NCI-H1092 (cell line): ENCODE measurements at regions not wholly inside any gene's neighbourhood (a gene's known extent, or its start where the extent isn't known, plus 50 kb on each side); places are given as distances from the start of the nearest gene placed in this dataset.
"Not testable (repeated sequence)": the region's sequence is repeated elsewhere in the genome, so short reads cannot be mapped to it uniquely, and the experiment has no call there.

Source experiments
- DNase-seq: peaks from one replicate; lab custom pipeline; 2025; lab: John Stamatoyannopoulos, UW

DNA sequence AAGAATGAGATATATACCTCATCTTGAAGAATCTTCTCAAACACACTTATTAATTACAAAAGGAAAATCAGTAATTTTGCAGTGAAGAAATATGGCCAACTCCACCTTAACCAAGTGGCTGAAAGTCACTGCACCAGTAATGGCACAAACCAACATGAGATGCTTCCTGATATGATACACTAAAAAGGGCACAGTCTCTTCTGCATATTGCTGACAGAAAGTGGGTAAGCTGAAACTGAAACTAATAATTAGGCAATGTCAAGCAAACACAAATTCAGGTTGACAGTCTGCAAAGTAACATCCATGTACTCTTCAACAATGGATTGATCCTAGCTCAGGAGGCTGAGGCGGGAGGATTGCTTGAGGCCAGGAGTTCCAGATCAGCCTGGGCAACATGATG is 56.1 kb downstream of the ZNF22 start:
- DNase-seq: not testable (repeated sequence)

DNA sequence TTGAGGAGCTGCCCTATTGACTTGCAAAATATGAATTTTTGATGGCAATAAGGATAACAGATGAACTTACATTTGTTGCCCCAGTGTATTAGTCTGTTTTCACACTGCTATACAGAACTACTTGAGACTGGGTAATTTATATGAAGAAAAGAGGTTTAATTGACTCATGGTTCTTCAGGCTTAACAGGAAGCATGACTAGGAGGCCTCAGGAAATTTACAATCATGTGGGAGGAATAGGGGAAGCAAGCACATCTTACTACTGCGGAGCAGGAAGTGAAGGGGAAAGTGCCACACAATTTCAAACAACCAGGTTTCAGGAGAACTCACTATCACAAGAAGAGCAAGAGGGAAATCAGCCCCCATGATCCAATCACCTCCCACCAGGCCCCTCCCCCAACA is 57.9 kb downstream of the ZNF22 start:
- DNase-seq: no peak

DNA sequence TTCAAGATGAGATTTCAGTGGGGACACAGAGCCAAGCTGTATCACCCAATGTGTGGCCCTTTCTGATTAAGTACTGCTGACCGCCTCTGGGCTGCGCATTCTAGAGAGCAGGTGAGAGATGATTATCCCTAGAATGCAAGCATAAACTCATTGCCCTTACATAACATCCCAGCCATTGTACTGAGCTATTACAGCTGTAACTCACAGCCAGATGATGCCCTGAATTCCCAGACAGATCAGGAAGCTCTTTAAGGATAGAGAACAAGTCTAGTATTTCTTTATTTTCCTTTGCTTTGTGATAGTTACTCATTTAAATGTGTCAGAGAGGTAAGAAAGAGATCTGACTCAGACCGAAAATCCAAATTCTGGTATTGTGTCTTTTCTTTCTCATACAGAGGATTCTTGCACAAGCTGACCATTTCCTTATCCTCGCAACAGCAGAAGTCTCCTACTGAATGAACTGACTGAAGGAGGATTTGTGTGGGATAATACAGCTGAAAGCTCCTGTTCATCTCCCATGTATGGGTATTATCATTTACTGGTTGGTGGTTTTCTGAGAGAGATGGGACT is 58.4 kb downstream of the ZNF22 start:
- no peak for DNase-seq

DNA sequence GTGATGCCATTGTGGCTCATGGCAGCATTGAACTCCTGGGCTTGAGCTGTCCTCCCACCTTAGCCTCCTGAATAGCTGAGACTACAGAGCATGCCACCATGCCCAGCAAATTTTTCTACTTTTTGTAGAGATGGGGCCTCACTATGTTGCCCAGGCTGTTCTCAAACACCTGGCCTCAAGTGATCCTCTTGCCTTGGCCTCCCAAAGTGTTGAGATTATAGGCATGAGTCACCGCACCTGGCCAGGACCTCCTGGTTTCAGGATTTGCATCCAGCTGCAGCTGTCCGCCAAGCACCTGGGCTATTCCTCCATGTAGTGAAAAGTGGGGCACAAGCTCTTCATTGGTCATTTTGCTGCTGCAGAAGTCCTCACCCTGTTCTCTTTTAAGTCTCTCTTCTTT is 58.9 kb downstream of the ZNF22 start:
- DNase-seq: no peak

DNA sequence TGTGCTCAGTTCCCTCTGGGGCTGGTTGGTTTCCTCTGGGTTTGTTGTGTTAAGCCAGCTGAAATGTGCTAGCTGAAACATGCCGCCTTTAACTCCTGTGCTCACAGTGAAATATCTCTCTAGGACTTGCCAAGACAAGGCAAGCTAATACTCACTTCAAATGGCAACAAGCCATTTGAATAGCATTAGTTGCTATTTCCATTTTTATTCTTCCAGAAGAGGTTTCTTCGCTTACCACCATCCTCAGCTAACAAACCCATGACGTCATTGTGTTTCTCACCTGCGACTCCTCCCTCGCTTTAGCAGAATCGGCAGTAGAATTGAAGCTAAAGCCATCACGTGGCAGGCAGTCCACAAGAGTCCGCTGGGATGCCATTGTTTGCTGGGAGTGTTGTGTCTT is 61.3 kb downstream of the ZNF22 start:
- DNase-seq: no peak

DNA sequence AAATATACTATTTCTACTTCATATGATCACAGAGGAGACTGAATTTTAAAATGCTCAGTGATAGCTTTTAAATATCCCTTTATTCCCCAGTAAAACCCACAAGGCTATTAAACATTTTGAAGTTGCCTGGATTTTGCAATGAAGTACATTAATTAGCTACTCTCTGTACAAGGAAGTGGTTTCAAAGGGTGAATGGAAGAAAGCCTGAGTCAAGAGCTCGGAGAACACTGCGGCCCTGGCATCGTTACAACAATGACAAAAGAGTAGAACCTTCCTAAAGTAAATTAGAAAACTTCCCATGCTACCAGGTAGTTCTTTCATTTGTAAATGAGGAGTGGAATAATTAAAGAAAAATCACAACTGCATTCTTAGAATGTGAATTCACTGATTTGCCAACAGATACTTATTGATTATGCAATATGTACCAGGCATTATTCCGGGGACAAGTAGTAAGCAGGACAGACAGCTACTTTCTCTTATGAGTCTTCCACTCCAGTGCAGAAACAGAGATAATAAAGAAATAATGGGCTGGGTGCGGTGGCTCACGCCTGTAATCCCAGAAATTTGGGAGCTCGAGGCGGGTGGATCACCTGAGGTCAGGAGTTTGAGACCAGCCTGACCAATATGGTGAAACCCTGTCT is 63.0 kb downstream of the ZNF22 start:
- no peak for DNase-seq

DNA sequence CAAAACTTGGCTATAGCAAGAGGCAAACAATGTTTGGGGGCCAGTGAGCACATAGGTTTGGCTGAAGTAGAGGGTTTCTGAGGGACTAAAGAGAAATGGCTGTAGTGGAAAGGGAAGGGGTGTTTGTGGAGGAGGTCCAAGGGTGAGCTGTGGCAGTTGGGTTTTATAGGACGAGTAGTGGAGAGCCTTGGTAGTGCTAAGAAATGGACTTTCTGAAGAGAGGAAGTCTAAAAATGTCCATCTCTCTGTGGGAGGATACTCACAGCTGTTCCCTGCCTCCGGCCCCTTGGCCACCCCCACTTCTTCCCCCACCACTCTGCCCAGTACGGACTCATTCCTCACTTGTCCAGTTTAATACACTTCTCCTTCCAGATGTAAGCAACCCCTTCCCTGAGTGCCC is 64.3 kb downstream of the ZNF22 start:
- DNase-seq: no peak

DNA sequence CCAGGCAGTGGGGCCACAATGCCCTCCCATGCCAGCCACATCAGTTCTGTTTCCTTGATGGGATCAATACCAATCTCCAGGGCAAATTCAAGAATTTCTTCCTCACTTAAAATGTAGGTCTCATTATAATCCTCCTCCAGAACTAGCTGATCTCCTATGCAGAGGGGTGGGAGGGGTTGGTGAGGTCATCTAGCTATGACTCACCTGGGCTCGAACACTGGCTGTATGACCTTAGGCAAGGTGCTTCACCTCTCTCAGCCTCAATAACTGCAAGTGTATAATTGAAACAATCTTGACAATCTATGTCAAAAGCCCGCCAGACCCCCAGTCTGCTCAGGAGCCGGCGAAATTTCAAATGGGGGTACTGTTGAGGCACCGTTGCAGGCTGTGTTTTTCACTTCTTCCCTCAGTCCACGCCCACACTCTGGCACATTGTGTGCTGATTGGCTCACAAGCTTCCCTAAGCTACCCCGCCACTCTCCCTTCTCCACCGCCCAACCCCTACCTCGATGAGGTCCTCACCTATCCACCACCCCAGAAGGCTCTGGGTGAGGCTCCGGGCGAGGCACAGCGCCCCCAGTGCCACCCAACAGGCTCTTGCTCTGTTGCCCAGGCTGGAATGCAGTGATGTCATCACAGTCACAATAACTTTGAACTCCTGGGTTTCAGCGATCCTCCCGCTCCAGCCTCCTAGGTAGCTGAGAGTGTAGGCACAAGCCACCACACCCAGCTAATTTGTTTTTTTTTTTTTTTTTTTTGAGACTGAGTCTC is 70.5 kb downstream of the ZNF22 start:
- no peak for DNase-seq

DNA sequence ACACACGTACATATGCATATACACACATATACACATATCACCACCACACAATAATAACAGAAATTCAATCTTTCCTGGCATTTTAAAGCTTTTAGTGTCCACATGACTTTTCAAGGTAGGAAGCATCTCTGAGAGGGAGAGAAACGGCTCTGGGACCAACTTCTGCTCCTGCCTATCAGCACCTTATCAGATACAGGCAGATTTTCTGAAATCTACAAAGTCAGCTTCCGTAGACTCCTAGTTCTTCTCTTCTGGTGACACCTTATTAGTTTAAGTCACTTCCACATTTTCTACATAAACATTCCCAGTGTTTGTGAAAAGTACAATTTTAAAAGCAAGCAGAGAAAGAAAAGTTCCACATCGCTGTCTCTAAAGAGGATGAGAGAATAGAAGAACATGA is 74.5 kb downstream of the ZNF22 start:
- DNase-seq: no peak

DNA sequence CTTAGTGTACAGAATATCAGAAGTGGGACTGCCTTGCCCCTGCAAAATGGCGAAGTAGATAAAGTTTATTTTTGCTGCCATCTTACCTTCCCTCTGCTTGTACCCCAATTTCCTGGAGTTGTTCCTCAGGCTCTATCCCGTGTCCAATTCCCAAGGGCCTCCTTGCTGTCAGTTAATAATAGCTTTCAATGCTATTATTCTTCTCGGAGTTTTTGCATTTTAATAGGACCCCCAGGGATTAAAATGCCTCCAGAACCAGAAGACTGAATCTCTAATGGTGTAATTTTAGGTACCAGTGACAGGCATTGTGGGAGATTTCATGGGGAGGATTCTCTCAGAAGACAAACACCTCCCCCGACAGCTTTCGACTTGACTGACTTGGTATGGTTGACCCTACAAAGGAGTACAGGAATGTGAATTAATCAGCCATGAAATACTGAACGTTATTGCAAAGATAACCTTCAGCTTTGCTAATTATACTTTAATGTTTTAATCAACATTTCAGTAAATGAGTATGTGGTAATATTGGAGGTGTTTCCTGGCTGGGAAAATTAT is 75.2 kb downstream of the ZNF22 start:
- DNase-seq: no peak

DNA sequence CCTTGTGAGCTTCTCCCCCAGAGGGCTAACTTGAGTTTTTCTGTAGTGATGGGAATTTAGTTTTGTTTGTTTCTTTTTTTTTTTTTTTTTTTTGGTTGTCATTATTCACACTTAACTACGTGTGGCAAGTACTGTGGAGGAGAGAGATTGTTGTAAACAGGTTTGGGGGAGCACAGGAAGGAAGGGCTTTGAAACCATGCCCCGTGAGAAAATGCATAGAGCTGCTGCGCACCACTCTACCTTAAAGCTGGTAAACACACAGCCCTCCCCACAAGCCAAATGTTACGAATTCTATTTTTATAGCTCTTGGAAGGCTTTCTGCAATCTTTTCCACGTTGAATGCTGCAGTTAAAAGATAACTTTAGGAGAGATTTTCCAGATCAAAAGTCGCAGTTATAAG is 76.2 kb downstream of the ZNF22 start:
- no peak for DNase-seq

DNA sequence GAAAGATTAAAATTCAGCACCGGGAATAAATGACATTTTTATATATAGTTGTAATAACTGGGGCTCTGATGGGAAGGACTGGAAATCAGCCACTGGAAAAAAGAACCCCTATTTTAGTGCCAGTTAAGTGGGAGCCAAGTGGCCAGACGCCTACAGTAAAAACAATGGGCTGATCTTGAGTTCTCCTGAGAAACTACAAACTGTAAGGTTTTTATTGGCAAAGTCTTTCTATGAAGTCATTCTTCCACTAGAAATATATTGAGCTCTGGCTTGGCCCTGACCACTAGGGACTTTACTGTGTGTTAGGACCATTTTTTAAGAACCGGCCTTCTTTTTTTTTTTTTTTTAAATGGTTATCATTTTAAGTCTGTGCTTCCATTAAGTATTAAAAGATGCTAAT is 79.6 kb downstream of the ZNF22 start:
- DNase-seq: no peak

DNA sequence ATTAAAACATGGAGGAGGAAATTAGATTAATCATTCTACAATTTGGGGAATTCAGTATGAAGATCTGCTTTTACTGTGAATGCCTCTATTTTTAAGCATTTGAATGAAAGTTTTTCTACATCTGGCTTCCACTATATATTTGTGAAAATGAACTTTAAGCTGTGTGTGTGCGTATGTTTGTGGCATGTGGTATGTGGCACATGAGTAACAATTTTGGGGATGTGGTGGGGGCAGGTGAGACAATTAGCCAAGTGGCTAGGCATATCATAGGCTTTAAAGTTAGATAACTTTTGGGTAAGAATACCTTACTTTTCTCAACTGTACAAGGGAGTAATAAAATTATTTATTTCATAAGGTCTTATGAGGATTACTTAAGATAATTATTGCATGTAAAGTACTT is 81.5 kb downstream of the ZNF22 start:
- DNase-seq: no peak

DNA sequence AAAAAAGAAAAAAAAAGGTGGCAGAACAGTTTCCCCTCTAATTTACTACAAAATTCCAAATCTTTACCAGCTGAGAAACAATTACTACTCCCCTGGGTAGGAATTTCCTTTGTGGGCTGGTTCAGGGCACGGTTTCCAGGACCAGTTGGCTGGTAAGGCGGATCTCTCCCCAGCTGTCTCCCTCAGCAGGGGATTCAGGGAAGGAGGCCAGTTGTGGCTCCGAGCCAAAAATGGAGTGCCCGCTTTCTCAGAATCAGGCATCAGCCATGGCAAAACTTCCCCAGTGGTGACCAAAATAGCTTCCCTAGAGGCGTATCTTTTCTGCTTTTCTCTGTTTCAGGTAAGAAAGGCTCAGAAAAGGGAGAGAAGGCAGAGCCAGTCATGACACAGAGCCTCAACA is 91.2 kb downstream of the ZNF22 start:
- peak; percentile 58 for DNase-seq

DNA sequence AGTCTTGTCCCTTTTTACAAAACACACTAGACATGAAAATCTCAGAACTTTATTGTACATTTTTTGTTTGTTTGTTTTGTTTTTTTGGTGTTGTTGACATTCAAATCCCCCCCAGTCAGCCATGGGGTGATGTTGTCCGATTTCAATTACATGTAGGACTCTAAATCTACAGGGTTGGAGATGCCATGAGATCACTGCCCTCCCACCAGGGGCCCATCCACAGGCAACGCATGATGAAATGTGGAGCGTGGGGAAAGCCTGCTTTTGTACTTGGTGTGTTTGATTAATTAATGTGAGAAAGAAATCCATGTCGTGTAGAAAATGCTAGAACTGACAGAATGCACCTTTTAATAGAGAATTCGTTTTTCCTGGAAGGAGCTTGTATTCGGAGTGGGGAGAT is 93.2 kb downstream of the ZNF22 start:
- DNase-seq: no peak

DNA sequence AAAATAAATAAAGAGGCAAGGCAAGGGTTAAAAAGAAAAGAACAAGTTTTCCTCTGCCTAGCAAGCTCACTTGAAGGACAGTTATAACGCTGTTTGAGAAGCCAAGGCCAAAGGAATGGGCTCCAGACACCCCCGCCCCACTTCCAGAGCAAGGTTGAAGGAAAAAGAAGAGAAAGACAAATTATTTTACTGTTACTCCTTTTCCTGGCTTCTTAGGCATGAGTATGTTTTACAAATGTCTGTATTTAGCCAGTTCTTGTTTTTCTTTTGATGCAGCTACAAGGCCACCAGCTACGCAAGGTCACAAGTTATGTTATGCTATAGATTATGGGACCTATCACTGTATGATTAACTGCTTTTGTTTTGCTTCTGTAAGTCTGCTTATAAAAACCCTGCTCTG is 94.6 kb downstream of the ZNF22 start:
- DNase-seq: no peak

DNA sequence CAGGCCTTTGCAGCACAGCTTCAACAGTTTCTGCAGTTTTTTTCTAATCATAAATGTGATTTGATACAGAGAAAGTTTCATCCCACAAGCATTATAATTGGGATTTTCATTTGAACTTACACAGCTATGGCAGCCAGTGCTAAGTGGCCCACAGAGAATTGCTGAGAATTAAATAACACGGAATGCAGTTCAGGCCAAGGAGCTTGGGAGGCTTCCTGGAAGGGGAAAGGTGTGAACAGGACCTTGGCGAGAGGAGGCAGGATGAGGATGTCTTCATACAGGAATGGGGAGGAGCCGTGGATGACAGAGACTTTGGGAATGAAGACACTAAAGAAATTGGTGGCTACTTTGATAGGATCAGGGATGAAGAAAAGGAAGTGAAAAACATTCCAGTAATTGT is 95.3 kb downstream of the ZNF22 start:
- no peak for DNase-seq

DNA sequence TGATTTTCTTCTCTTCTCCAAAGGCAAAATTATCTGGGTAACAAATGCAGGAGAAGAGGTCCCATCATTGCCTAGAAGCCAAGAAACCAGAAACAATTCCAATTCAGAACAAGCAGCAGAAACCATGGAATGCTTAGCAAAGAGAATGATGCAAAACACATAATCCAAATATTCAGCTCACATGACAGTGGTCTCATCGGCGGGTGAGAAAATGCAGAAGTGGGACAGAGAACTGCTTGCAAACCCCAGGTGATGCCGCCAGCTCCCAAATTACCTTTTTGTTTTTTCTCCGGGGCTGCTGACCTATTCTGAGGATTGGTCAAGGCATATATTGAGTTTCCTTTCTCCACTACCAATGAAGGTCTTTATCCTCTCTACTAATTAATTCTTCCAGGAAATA is 99.7 kb downstream of the ZNF22 start:
- DNase-seq: no peak

DNA sequence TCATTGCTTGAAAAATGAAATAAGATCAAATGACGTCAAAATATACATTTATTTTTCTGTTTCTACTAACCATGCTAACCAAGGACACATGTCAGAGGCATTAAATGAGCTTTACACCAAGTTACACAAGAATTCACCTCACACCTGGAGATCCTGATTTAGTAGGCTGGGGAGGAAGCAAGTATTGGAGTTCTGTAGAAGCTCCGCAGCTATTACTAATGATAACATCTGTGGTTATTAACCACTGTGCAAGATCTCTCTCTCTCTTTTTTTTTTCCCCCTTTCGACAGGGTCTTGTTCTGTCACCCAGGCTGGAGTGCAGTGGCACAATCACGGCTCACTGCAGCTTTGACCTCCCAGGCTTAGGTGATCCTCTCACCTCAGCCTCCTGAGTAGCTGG is 104.0 kb downstream of the ZNF22 start:
- no peak for DNase-seq

DNA sequence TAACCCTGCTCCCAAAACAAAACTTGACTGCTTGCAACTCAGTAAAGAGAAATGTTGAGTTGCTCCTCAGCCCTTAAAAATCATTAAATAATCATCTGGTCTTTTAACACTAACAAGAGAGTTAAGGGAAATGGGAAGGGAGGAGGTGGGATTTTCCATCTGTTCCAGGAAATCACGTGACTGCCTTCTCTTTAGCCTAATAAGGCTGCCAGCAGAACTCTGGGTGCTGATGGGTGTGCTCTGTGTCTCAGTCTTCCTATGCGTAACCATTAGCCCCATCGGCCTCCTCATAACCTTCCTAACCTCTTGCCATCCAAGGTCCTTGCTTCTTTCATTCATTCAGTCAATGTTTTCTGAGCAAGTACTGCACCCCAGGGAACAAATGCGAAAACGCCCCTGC is 104.6 kb downstream of the ZNF22 start:
- DNase-seq: not testable (repeated sequence)

DNA sequence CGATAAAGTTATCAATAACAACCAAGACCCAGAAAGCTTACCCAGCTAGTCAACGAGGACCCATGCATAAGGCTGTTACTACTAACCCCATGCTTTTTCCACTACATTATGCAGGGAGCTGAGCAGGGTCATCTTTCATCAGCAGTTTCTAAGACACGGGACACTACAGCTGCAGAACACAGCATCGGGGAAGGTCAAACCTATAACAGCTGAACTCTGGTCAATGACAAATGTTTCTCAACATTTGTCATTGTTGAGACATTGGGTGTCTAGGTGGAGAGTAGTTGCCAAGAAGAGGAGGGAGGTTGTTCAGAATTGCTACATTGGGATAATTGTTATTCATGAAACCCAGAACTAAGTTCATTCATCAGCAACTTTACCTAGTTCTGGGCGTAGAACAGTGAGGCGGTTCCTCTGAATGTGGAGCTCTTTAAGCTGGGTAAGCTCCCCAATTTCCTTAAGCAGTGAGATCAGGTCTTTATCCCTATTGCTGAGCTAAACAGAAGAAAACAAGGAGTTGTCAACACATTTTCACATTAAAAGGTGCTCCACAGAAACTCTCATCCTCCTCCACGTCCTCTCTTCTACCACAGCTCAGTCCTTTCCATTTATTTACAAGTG is 105.6 kb downstream of the ZNF22 start:
- DNase-seq: no peak

DNA sequence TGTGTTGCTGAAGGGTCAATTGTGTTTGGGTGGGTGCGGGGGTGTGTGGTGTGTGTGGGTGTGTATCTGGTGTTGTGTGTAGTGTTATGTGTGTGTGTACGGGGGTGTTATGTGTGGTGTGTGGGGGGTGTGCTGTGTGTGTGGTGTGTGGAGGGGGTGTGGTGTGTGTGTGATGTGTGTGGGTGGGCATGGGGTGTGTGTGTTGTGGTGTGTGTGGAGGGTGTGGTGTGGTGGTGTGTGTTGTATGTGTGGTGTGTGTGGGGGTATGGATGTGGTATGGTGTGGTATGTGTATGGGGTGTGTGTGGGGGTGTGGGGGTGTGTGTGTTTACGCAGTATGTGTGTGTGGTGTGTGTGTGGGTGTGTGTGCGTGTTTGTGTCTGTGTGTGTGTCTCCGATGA is 110.8 kb downstream of the ZNF22 start:
- DNase-seq: no peak

DNA sequence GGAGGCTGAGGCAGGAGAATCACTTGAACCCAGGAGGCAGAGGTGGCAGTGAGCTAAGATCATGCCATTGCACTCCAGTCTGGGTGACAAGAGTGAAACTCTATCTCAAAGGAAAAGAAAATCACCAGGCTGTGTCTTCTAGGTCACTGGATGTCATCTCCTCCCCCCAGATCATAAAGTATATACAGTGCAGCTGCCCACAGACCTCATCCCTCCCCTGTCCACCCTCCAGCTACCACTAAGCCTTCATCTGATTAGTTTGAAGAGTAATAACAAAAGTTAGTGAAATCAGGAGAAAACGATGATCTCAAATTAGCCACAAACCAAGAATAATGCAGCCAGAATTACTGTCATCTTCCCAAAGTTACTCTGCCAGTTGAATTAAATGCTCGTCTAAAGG is 117.2 kb downstream of the ZNF22 start:
- not testable (repeated sequence) for DNase-seq
